ENCODE measurements at regions not wholly inside any gene's neighbourhood (a gene's known extent, or its start where the extent isn't known, plus 50 kb on each side); places are given as distances from the start of the nearest gene placed in this dataset.

GRCh38 chr2:76159042-76159648 lies 448.4 kb upstream of the GCFC2 start:
- TF ChIP-seq BACH2 (CRISPR knock-in tag; IDR thresholded peaks at IDR 0.05; ENCODE audit: borderline replicate concordance) (no peak), ZFP30 (CRISPR knock-in tag; IDR thresholded peaks at IDR 0.05) (no peak), PATZ1 (CRISPR knock-in tag; IDR thresholded peaks at IDR 0.05; ENCODE audit: borderline replicate concordance) (no peak), TSHZ2 (CRISPR knock-in tag; IDR thresholded peaks at IDR 0.05) (no peak), ZNF565 (CRISPR knock-in tag; conservative IDR thresholded peaks at IDR 0.05; ENCODE audit: low read depth) (no peak)

Measured in SK-N-SH treated with all-trans-retinoic acid at 6 μM for 48 hours (cell line).